ENCODE measurements at regions not wholly inside any gene's neighbourhood (a gene's known extent, or its start where the extent isn't known, plus 50 kb on each side); places are given as distances from the start of the nearest gene placed in this dataset.

DNA sequence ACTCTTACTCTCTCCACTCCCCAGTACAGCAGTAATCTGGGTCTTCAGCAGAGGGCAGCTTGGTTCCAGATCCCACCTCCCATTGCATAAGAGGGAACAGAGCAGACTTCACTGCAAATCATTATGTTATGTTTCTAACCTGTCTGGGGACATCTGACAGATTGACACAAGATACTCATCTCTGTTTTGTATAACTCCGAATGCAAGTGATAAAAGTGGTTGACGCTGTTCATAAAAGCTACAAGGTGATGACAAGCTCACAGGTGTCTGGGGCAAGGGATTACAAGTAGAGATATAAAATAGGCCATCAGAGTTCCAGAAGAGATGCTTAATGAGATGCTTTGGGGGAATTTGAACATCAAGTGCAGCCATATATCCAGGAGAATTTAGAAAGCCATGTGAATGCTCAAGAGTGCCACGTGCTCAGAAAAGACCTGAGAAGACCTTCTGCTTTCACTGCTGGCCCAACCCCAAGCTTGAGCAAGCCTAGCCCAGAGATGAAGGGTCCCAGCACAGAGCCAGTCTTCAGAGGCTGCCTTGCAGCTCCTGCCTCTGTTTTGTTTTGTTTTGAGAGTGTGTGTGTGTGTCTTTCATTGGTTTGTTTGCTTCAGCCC, 80.6 kb downstream of the VSTM2A start:
- no peak for DNase-seq

Measured in activated CD4-positive, alpha-beta T cell treated with anti-CD3 and anti-CD28 coated beads, Interleukin-10, Interleukin-2, amounts not matched to agents 100 ng/mL and 50 ng/mL, durations not matched to agents 16 hours and 8 hours (primary cell).